GM19023 (cell line): ENCODE measurements at regions not wholly inside any gene's neighbourhood (a gene's known extent, or its start where the extent isn't known, plus 50 kb on each side); places are given as distances from the start of the nearest gene placed in this dataset.

ENCODE experiments used
- ATAC-seq: cut with Tn5 transposase; IDR thresholded peaks from one replicate; pipeline ENCODE4 v1.9.1; 2021; ENCODE audit warnings: mild to moderate bottlenecking, moderate library complexity; ENCODE audit not compliant: unreplicated experiment

- ATAC-seq, result no peak
Measured at GRCh38 chr13:44117816-44118215, 238.1 kb downstream of the LACC1 start.

GRCh38 chr13:44118881-44119280, 239.2 kb downstream of the LACC1 start:
- no peak for ATAC-seq

- ATAC-seq, result no peak
Measured at GRCh38 chr13:44120043-44120442, 240.3 kb downstream of the LACC1 start.

GRCh38 chr13:44120849-44121755, 241.4 kb downstream of the LACC1 start:
- ATAC-seq, result no peak

- ATAC-seq, result no peak
Measured at GRCh38 chr13:44124352-44124751, 244.6 kb downstream of the LACC1 start.

GRCh38 chr13:44125943-44126469, 246.3 kb downstream of the LACC1 start:
- no peak for ATAC-seq

GRCh38 chr13:44128552-44129001, 245.0 kb upstream of the SERP2 start:
- ATAC-seq, result no peak

- ATAC-seq, result no peak
Measured at GRCh38 chr13:44129418-44129817, 244.2 kb upstream of the SERP2 start.

GRCh38 chr13:44131069-44131614, 242.5 kb upstream of the SERP2 start:
- ATAC-seq, result no peak

- ATAC-seq, result no peak
Measured at GRCh38 chr13:44132710-44133109, 240.9 kb upstream of the SERP2 start.

GRCh38 chr13:44133626-44134025, 240.0 kb upstream of the SERP2 start:
- ATAC-seq, result no peak

- no peak for ATAC-seq
Measured at GRCh38 chr13:44135566-44135965, 238.1 kb upstream of the SERP2 start.

GRCh38 chr13:44136696-44137268, 236.8 kb upstream of the SERP2 start:
- no peak for ATAC-seq

GRCh38 chr13:44137466-44137865, 236.2 kb upstream of the SERP2 start:
- ATAC-seq, result no peak

- ATAC-seq, result no peak
Measured at GRCh38 chr13:44140146-44140545, 233.5 kb upstream of the SERP2 start.

- ATAC-seq, result no peak
Measured at GRCh38 chr13:44140888-44141724, 232.5 kb upstream of the SERP2 start.

- peak; percentile 100 for ATAC-seq
Measured at GRCh38 chr13:44141725-44142539, 231.7 kb upstream of the SERP2 start.

GRCh38 chr13:44142540-44142867, 231.1 kb upstream of the SERP2 start:
- no peak for ATAC-seq

- no peak for ATAC-seq
Measured at GRCh38 chr13:44142941-44143665, 230.5 kb upstream of the SERP2 start.

- ATAC-seq, result no peak
Measured at GRCh38 chr13:44146138-44146537, 227.5 kb upstream of the SERP2 start.
